ENCODE measurements at regions not wholly inside any gene's neighbourhood (a gene's known extent, or its start where the extent isn't known, plus 50 kb on each side); places are given as distances from the start of the nearest gene placed in this dataset.

- TF ChIP-seq CTCF (IDR thresholded peaks at IDR 0.05; ENCODE audit: insufficient read depth, low read depth, low read length, missing control alignments) = no peak
- no peak overlapping the region for H3K4me3 ChIP-seq (ENCODE audit: low read depth, low read length)
- DNase-seq (ENCODE audit: low read depth) = no peak
Measured at GRCh38 chr7:91645542-91645941, 235.0 kb downstream of the MTERF1 start.

- no peak for TF ChIP-seq CTCF (IDR thresholded peaks at IDR 0.05; ENCODE audit: insufficient read depth, low read depth, low read length, missing control alignments)
- DNase-seq (ENCODE audit: low read depth) = no peak
- no peak overlapping the region for H3K4me3 ChIP-seq (ENCODE audit: low read depth, low read length)
Measured at GRCh38 chr7:91651986-91652385, 228.5 kb downstream of the MTERF1 start.

GRCh38 chr7:91653286-91653685 is 227.2 kb downstream of the MTERF1 start:
- TF ChIP-seq CTCF (IDR thresholded peaks at IDR 0.05; ENCODE audit: insufficient read depth, low read depth, low read length, missing control alignments) = no peak
- no peak overlapping the region for H3K4me3 ChIP-seq (ENCODE audit: low read depth, low read length)
- no peak for DNase-seq (ENCODE audit: low read depth)

GRCh38 chr7:91655656-91656055 is 224.8 kb downstream of the MTERF1 start:
- DNase-seq (ENCODE audit: low read depth) = no peak
- no peak for TF ChIP-seq CTCF (IDR thresholded peaks at IDR 0.05; ENCODE audit: insufficient read depth, low read depth, low read length, missing control alignments)
- H3K4me3 ChIP-seq (ENCODE audit: low read depth, low read length) = no peak overlapping the region

- no peak overlapping the region for H3K4me3 ChIP-seq (ENCODE audit: low read depth, low read length)
- DNase-seq (ENCODE audit: low read depth) = no peak
- no peak for TF ChIP-seq CTCF (IDR thresholded peaks at IDR 0.05; ENCODE audit: insufficient read depth, low read depth, low read length, missing control alignments)
Measured at GRCh38 chr7:91656541-91657482, 223.7 kb downstream of the MTERF1 start.

GRCh38 chr7:91657483-91658071 is 222.9 kb downstream of the MTERF1 start:
- no peak for TF ChIP-seq CTCF (IDR thresholded peaks at IDR 0.05; ENCODE audit: insufficient read depth, low read depth, low read length, missing control alignments)
- DNase-seq (ENCODE audit: low read depth) = no peak

More at GRCh38 chr7:91657483-91658071, 222.9 kb downstream of the MTERF1 start:
- no peak overlapping the region for H3K4me3 ChIP-seq (ENCODE audit: low read depth, low read length)
